ENCODE measurements at regions not wholly inside any gene's neighbourhood (a gene's known extent, or its start where the extent isn't known, plus 50 kb on each side); places are given as distances from the start of the nearest gene placed in this dataset.

GRCh38 chr3:163952499-163952898 lies 1125.8 kb downstream of the SI start:
- Histone ChIP-seq H3K4me1 (no peaks in the 10 kb centered on the region), H3K27me3 (no peaks in the 10 kb centered on the region), H3K4me3 (ENCODE audit: low read depth, low read length) (no peak overlapping the region), H3K36me3 (no peaks in the 10 kb centered on the region), H3K9me3 (no peaks in the 10 kb centered on the region)
- no peak for DNase-seq
- TF ChIP-seq, protein P1, sequence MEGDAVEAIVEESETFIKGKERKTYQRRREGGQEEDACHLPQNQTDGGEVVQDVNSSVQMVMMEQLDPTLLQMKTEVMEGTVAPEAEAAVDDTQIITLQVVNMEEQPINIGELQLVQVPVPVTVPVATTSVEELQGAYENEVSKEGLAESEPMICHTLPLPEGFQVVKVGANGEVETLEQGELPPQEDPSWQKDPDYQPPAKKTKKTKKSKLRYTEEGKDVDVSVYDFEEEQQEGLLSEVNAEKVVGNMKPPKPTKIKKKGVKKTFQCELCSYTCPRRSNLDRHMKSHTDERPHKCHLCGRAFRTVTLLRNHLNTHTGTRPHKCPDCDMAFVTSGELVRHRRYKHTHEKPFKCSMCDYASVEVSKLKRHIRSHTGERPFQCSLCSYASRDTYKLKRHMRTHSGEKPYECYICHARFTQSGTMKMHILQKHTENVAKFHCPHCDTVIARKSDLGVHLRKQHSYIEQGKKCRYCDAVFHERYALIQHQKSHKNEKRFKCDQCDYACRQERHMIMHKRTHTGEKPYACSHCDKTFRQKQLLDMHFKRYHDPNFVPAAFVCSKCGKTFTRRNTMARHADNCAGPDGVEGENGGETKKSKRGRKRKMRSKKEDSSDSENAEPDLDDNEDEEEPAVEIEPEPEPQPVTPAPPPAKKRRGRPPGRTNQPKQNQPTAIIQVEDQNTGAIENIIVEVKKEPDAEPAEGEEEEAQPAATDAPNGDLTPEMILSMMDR (IDR thresholded peaks at IDR 0.05; ENCODE audit: low read depth, low read length): no peak

DNA sequence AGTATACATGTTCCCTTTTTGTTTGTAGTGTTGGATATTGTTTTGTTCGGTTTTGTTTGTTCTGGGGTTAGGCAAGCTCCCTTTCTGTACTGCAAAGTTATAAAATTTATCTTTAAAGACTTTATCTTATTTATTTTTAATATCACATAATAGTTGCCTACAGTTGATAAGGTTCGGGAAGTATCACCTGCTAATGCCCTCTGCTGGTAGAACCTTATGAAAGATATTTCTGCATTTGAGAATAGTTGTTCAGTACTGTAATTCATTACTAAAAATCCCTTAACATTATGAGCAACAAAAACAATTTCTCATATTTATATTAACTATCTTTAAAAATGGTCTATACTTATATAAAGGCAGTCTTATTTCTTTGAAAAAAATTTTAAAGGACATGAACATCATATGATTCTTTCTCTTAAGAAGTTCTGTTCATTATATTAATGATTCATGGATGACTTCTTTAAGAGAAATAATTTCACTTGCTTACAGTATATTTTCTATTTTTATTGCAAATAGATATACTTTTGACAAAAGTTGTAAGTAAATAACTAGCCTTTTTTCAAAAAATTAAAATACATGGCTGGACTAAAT lies 1126.8 kb downstream of the SI start:
- Histone ChIP-seq H3K4me1 (no peaks in the 10 kb centered on the region), H3K27me3 (no peaks in the 10 kb centered on the region), H3K36me3 (no peaks in the 10 kb centered on the region), H3K4me3 (ENCODE audit: low read depth, low read length) (no peak overlapping the region), H3K9me3 (no peaks in the 10 kb centered on the region)
- TF ChIP-seq, protein P1 (IDR thresholded peaks at IDR 0.05; ENCODE audit: low read depth, low read length): peak; percentile 30; the same call in 1 of the 2 replicates
- DNase-seq: no peak

GRCh38 chr3:163946785-163947184 lies 1131.5 kb downstream of the SI start:
- Histone ChIP-seq H3K9me3 (no peaks in the 10 kb centered on the region), H3K4me3 (ENCODE audit: low read depth, low read length) (no peak overlapping the region), H3K4me1 (no peaks in the 10 kb centered on the region), H3K36me3 (no peaks in the 10 kb centered on the region), H3K27me3 (no peaks in the 10 kb centered on the region)
- TF ChIP-seq, protein P1 (IDR thresholded peaks at IDR 0.05; ENCODE audit: low read depth, low read length): no peak
- no peak for DNase-seq

- no peaks in the 10 kb centered on the region for H3K36me3 ChIP-seq
- no peaks in the 10 kb centered on the region for H3K27me3 ChIP-seq
- no peak for DNase-seq
- TF ChIP-seq, protein P1 (IDR thresholded peaks at IDR 0.05; ENCODE audit: low read depth, low read length): no peak
- no peaks in the 10 kb centered on the region for H3K9me3 ChIP-seq
- H3K4me1 ChIP-seq: no peaks in the 10 kb centered on the region
- no peak overlapping the region for H3K4me3 ChIP-seq (ENCODE audit: low read depth, low read length)
These were observed 1134.6 kb downstream of the SI start for GRCh38 chr3:163943664-163944063.

- DNase-seq: no peak
These were observed 1138.4 kb downstream of the SI start for GRCh38 chr3:163939926-163940325.

DNA sequence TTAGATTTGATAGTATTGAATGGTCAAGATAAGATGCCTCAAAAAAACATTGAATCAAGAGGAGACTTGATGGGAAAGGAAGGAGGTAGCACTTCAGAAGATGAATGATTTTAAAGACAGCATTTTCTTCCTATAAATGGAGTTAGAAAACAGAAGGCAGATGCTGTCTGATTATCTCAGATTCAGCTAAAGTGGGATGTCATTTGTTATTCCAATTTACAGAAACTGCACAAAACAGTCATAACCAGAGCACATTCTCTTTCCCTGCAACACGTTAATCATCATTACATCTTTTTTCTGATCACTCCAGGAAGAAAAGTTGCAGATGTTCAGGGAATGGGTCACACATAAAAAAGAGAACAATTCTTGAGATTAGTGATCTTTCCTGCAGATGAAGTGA lies 1141.8 kb downstream of the SI start:
- Histone ChIP-seq H3K9me3 (no peaks in the 10 kb centered on the region), H3K4me1 (no peaks in the 10 kb centered on the region), H3K4me3 (ENCODE audit: low read depth, low read length) (no peak overlapping the region), H3K27me3 (no peaks in the 10 kb centered on the region), H3K36me3 (no peaks in the 10 kb centered on the region)
- TF ChIP-seq, protein P1 (IDR thresholded peaks at IDR 0.05; ENCODE audit: low read depth, low read length): no peak
- no peak for DNase-seq

More at GRCh38 chr3:163939926-163940325, 1138.4 kb downstream of the SI start:
- no peaks in the 10 kb centered on the region for H3K36me3 ChIP-seq
- H3K27me3 ChIP-seq: no peaks in the 10 kb centered on the region
- TF ChIP-seq, protein P1 (IDR thresholded peaks at IDR 0.05; ENCODE audit: low read depth, low read length): no peak
- H3K4me3 ChIP-seq (ENCODE audit: low read depth, low read length): no peak overlapping the region
- no peaks in the 10 kb centered on the region for H3K9me3 ChIP-seq
- H3K4me1 ChIP-seq: no peaks in the 10 kb centered on the region

Data from BE2C (cell line).